ENCODE measurements at regions not wholly inside any gene's neighbourhood (a gene's known extent, or its start where the extent isn't known, plus 50 kb on each side); places are given as distances from the start of the nearest gene placed in this dataset.

- no peak for TF ChIP-seq EZH2 (optimal IDR thresholded peaks at IDR 0.05; ENCODE audit: low read depth, low read length)
- TF ChIP-seq EZH2phosphoT487 (IDR thresholded peaks at IDR 0.05; ENCODE audit: low read length), result no peak
- TF ChIP-seq CTCF (IDR thresholded peaks at IDR 0.05; ENCODE audit: low read length), result no peak
These were observed 63.8 kb upstream of the PPP1R9A start for GRCh38 chr7:94843553-94843952.

Data from MM.1S (cell line).